IPS DF 19.7 (cell line): ENCODE measurements at regions not wholly inside any gene's neighbourhood (a gene's known extent, or its start where the extent isn't known, plus 50 kb on each side); places are given as distances from the start of the nearest gene placed in this dataset.
A peak's percentile ranks its signal among the peaks of the same experiment; 100 is the strongest.

Experiments
- DNase-seq: peaks from one replicate; pipeline ENCODE4 v3.0.0-alpha.2; 2013; ENCODE audit warnings: low read depth, low spot score

DNA sequence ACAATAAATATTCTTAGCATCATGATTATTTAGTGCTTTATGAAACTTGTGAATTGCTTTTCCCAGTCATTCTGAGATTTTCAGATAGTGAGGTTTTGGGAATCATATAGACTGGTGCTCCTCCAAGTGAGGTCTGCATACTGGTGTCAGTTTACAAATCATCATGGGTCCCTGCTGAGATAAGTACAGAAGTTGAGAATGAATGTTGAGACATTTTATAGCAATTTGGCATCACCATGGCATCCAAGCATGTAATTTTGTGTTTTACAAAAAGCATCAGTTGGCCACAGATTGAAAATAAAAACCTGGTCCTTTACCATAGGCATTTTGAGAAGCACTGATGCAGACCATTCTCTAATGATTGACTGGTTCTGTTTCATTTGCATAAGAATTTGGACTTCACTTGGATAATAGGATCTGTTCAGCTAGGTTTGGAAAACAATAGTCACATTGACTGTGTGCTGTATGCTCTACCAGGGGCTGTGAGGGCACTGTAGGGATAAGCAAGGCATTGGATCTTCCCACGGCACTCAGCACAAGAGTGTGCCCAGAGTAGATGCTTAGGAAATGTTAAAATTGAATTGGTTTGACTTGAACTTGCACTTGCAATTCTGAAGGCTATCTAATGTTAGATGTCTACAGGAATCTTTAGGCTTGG, 79.0 kb upstream of the JUN start:
- no peak for DNase-seq

DNA sequence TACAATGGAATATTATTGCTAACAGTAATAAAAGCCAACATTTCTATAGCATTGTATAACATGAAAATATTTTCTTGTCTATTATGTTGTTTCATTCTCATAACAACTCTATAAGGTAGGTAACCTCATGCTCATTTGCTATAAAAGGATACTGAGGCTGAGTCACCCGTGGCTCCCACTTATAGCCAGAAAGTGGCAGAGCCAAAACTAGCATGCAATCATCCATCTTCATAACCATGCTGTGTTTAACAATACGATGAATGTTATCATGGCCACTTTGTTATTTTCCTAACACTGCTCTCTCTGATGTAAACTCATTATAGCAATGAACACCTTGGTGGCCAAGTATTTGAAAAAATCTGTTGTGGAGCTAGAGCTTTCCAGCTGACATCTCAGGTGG, 80.8 kb upstream of the JUN start:
- DNase-seq: no peak

DNA sequence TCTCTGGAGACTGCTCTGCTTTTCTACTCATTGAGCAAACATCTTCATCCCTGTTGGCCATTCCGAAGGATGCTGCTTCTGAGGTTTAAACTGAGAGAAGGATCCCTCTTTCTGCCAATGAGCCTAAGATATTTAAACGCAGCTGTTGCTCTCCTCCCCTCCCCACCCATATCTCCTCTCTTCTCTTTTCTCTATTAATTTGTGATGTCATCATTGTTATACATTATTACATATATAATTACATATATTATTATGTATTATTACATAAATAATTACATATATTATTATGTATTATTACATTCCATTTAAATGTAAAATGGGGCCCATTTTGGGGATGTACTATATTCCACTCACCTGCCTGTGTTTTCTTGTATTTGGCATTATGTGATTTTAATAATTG, 82.7 kb upstream of the JUN start:
- no peak for DNase-seq

DNA sequence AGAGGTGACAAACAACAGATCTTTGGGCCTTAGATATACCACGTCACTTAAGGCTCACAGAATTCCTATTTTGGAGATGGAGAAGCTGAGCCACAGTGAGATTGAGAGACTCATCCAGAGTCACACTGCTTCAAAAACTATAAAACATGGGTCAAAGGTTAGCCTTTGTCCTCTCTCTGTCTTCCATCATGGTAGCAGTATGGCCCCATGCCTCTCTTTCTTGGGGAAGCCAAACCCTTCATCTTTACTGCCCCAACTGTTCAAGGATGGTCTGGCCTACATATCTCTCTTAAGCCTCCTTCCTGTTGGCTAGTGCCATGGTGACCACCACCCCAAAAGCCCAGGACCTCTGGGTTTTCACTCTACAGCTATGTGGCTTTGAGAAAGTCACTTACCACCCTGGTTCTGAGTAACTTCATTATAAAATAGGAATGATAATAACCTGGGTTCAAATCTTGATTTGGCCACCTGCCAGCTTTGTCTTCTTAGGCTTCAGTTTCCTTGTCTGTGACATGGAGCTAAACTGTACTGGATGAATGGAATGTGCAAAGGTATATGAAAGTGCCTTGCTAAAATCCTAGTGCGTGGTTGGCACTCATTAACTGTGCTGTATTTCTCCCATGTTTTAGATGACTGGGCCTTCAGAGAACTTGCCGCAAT, 85.9 kb upstream of the JUN start:
- DNase-seq: no peak

DNA sequence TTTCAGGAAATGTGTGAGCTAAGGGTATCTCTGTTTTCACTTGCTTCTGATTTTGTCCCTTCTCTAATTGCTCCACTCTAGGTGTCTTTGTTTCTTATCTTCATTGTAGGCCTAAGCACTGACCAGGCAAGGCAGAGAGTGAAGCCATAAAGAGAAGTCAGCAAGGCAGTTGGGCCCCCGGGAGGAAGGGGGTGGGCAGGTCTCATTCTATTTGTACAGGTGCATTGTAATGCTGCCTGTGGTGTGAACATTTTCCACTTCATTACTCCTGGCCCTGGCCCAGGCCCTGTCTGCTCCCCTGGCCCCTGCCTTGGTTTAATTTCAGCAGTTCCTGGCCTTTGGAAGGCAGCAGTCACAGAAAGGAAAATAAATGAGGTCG, 86.4 kb upstream of the JUN start:
- DNase-seq: no peak

DNA sequence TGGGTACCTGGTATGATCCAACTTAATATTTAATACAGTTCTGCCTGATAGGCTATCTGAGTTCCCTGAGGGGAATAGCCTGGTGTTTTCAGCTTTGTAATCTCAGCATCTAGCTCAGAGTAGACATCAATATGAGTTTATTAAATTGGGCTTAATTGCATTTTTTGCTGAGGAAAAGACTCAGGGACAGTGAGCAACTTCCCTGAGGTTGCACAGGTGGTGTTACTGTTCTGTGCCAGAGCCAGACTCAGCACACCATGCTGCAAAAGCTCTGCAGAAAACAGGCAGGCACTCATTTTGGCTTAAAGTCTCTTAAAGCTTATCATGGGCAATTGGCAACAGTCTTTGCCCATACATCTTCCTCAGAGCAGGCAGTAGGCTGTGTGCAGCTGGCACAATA, 90.5 kb upstream of the JUN start:
- DNase-seq: no peak

DNA sequence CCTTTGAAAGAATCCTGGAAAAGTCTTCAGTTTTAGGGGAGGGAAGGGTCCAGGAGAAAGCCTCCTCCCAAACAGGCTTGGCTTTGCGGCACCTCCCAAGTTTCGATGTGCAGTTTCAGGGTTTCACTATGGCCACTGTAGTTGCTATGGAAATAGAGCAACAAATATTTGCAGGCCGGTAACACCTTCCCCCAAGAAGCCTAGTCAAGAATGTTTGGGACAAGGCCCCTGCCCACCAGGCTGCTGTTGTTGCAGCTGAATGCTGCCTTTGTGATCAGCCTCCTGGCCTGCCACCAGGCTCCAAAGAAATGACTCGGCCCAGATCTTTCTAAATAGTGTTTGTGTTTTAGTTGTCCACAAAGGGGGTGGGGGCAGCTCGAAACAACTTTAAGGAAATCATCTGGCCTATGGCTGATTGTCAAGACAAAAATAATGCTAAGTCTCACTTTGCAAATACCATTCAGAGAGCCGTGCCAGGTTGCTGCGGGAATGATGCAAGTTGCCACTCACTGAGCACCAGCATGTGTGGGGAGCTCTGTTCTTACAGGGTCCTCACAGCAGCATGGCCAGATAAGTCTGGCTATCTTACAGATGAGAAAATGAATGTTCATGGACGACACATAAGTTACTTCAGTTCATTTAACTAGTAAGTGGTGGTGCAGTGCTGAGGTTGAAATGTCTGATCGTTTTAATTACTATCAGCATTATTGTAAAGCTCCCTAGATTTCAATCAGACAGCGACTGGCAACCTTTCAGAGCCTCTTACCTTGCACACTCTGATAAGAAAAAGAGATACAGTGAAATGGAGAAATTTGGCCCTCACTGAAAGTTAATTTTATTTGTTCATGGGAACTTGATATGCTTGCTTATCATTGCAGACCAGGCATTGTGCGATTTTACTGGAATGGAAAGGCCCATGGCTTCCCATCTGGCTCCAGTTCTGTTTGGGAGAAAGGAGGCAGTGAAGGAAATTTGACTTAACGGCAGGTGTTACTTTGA, 91.2 kb upstream of the JUN start:
- peak; percentile 35 for DNase-seq

DNA sequence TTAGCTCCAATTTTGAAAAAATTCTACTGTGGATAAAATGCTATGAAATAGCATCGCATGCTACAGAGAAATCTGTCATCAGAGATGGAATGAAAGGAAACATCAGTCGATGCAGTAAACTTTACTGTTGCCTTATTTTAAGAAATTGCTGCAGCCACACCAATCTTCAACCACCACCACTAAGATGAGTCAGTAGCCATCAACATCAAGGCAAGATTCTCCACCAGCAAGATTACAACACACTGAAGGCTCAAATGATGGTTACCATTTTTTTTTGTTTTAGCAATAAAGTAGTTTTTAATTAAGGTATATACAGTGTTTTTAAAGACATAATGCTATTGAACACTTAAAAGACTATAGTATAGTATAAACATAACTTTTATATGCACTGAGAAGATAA, 95.6 kb upstream of the JUN start:
- no peak for DNase-seq

DNA sequence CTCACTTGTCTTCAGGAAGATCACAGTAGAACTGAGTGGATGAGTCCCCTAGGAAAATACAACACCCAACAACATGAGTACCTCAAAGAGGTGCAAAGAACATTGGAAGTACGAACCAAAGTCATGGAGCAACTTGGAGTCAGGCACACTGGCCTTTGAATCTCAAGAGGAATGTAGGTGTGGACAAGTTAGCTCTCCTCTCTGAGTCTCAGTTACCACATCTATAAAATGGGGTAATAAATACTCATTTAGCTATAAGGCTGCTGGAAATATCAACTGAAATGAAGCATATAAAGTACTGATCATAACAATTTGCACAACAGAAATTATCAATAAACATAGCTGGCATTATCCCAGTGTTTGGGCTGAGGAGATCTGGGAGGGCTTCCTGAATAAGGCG, 96.7 kb upstream of the JUN start:
- DNase-seq: no peak

DNA sequence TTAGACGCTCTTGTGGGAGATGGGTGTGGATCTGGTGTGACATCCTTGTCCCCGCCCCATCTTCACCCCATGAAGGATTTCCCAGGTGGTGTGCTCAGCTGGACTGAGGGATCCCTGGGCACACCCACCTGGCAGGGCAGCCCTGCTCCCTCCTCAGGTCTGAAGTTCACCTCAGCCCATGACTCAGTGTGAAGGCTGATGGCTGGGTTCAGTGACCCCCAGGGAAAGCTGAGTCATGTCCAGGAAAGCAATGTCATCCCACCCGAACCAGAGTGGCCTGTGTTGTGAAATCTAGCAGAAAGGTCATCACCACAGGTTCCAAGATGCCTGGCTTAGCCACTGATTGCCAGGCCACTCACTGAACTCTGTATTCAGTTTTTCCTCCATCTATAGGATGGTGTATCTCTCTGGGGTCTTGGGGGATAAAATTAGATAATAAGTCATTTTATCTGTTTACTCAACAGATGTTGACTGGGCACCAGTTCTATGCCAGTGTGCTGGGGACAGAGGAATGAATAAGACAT, 97.7 kb upstream of the JUN start:
- no peak for DNase-seq

DNA sequence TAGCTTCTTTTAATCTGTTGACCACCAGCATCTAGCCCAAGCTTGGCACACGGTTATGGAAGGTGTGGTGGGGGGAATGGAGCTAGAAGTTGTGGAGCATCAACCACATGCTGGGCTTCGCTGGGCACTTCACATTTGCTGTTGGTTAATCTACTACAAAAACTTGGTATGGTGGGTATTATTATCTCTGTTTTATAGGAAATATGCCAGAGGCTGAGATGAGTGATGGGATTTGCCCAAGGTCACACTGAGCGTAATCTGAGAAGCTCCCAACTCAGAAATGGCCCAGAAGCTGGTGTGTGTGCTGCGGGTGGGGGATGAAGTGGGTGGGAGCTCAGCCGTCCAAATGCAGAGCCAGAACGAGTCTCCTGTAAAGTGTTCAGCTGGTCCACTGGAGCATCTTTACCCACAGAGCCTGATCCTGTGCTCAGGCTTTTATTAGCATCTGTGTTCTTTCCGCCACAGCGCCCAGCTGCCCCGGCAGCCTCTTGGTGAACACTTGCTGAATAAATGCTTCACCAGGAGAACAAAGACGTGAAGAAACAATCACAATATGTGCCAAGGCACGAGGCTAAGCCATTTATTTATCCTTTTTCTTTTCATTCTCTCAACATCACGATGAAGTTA, 98.6 kb upstream of the JUN start:
- DNase-seq: no peak

DNA sequence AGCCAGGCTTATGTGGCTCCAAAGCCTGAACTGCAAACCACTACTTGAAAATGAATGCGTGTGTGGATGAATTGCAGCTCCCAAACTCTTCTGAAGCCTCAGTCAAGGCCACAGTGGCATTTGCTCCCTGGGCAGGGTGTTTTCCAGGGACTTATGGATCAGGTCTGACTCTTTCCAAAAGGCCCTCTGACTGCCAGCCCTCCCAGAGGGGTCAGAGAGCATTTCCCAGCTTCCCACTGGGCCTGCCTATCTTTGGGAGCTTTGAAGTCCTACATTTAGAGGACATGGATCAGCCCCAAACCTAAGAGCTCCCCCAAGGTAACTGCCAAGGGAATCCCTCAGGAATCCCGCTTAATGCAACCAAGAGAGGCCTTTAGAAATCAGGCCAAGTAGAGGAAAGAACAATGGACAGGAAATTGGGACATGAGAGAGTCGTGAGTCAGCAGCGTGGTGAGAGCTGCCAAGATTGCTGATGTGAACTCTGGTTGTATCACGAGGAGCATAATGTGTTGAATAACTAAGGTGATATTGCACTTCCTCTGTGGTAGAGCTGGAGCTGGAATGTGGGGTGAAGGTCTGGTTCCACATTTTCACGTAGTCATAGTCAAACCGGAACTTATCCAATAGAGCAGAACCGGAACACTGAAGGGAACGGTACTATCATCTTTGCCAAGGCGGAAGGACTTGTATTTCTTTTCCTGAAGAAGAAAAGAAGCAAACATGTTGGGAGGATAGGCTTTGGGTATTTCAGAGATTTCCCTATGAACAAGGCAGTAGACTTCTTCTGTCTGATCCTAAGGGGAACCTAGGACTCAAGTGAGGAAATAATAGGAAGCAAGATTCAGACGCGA, 99.4 kb upstream of the JUN start:
- peak; percentile 28 for DNase-seq

DNA sequence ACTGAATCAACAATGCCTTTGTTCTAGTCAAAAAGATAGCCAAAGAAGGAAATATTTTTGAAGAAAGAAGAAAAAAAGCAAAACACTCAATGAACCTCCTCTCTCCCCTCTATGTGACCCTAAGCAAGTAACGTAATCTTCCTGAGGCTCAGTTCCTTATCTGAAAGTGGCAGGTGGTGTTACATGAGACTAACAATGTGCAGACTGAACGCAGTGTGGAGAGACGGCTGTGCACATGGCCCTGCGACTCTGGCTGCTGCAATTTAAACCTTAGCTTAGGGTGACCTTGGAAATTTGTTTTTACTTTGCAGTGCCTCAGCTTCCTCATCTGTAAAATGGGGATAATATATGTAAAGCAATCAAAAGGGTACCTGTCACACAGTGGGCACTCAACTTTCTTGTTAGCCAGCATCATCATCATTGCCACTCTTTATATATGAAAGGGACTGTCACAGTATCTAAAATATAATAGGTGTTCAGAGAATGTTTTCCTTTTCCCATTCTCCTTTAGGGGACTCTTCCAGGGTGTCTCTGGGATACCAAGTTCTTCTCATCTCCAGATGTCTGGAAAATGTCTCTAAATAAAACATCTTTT, 100.1 kb upstream of the JUN start:
- no peak for DNase-seq

DNA sequence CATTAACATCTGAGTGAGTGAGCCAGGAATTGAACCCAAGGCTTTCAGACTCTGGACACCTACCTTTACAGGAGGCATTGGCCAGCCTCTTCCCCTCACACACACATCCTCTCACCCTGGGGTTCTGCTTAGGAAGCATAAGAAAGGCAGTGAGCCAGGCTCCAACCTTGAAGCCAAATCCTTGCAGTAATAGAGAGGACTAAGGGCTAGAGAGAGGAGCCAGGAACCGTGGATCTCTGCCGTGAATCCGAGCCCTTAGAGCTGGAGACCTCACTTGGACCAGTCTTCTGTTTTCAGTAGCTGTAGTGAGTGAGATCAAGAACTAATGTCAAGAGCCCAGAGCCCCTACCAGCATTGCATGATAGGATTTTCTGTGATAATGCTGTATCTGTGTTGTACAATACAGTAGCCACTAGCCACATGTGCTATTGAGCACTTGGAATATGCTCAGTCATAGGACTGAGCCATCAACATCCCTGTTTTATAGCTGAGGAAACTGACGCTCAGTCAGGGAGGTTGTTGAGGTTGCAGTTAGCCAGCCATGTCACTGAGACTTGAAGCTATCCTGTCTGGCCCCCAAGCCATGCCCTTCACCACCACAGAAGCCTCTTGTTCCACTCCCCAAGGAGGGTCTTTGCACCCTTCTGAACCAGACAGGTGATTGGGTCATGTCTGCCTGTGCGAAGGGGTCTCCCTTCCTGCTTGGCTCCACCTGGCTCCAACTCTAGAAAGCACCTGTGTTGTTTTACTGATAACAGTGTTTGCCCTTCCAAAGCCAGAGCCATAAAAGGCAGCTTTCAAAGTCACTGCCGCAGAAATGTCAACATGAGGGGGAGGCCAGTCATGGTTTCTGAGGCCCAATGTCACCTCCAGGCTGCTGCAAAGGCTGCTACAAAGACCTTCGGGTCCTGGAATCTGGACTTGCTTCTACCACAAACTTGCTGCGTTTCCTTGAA, 101.1 kb upstream of the JUN start:
- no peak for DNase-seq

DNA sequence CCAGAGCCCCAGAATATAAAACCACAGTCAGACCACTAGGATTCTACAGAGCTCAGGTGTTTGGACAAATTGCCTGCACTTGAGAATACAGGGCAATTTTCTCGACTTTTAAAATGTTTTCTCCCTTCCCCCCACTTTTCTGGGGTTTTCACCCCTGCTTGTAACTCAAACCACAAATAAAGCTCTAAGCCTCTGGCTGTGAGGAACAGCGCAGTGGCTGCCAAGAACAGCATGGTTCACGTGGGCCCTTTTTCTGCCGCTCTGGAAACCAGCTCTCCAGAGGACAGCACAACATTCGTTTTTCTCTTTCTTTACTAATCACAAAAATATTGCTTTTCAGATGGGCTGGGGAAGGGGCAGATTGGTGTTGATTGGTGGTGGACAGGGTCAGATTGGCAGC, 102.2 kb upstream of the JUN start:
- no peak for DNase-seq

DNA sequence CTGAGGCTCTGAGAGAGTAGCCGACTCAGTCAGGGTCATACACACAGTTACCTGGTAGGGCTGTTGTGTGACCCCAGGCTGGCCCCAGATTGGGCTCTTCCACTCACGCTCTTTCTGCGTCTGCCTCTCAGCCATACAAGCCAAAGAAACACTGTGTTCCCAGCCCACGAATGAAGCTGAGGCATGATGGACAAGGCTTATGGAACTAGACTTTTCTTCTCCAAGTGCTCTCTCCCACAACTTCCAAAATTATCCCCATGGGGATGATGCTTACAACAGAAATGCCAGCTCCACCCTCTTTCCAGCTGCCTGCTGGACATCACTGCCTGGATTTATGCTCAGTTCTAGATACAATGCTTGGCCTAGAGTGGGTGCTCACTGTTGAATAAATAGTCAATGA, 102.8 kb upstream of the JUN start:
- DNase-seq: no peak

DNA sequence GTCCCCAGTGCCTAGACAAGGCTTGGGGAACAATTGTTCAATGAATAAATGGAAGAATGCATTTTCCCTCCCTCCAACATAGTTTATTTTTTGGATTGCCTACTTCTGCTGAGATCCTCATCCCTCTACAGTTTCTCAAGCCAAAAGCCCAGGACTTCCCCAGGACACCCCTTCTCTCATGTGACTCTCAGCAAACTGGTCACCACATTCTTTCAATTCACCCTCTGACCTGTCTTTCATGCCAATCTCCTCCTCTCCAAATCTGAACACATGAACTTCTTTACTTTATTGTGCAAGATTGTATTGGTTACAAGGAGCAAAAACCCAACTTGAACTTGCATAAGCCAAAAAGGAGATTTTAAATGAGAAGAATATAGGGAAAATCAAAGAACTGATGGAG, 103.2 kb upstream of the JUN start:
- no peak for DNase-seq

DNA sequence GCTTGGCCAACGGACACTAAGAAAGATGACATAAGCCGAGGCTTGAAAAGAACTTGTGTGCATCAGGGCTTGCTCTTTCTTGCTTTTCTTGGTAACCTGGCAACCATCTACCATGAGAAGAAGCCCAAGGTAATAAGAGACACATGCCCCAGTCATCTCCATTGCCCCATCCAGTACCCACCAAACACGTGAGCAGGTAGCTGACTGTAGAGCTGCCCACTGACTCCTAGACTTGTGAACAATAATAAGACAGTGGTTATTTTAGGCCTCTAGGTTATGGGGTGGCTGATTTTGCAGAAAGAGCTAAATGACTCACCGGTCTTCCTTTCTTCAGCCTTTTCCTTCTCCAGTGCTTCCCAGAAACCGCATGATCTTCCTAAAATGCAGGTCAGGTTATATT, 105.0 kb upstream of the JUN start:
- no peak for DNase-seq

DNA sequence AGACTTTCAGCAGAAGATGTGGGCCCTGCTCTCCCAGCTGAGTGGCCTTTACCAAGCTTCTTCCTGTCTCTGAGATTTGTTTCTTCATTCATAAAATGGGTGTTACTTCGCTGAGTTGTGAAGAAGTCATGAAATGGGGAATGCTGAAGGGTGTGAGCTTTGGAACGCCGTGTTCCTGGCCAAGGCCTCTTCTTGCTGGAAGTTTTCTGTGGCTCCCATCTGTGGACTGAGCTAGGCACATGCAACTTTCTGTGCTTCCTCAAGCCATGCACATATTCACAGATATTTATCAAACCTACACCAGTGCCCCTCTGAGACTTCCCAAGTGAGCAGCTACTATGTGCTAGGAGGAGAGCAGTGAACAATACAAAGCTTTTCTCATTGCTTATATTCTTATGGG, 106.3 kb upstream of the JUN start:
- no peak for DNase-seq
